ENCODE measurements at regions not wholly inside any gene's neighbourhood (a gene's known extent, or its start where the extent isn't known, plus 50 kb on each side); places are given as distances from the start of the nearest gene placed in this dataset.

DNA sequence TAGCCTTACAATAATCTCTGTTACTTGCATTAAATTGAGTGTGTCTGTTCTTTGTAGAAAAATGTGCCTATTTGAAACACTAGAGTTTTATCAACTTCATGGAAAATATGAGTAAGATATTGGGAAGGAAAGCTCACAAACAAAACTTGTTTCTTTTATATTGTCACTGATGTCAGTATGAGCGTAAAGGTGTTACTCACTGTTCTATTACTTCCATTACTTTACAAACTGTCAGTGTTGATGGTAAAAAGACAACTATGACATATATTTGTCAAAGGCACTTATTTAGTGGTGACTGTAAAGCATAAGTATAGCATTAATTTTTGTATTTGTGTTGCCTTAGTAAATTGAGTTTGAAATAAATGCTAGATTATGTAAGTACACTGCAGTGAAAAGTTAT, 193.7 kb upstream of the FLRT2 start:
- 95 to 98% methylated on average over 1 of the region's 1 CpG for WGBS, 2 donors
- TF ChIP-seq, protein P1, sequence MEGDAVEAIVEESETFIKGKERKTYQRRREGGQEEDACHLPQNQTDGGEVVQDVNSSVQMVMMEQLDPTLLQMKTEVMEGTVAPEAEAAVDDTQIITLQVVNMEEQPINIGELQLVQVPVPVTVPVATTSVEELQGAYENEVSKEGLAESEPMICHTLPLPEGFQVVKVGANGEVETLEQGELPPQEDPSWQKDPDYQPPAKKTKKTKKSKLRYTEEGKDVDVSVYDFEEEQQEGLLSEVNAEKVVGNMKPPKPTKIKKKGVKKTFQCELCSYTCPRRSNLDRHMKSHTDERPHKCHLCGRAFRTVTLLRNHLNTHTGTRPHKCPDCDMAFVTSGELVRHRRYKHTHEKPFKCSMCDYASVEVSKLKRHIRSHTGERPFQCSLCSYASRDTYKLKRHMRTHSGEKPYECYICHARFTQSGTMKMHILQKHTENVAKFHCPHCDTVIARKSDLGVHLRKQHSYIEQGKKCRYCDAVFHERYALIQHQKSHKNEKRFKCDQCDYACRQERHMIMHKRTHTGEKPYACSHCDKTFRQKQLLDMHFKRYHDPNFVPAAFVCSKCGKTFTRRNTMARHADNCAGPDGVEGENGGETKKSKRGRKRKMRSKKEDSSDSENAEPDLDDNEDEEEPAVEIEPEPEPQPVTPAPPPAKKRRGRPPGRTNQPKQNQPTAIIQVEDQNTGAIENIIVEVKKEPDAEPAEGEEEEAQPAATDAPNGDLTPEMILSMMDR (IDR thresholded peaks at IDR 0.05): no peak
- no peak for TF ChIP-seq POLR2A (IDR thresholded peaks at IDR 0.05)
- no peak overlapping the region for H3K4me3 ChIP-seq (ENCODE audit: low read depth, poor library complexity, severe bottlenecking)
- no peak for DNase-seq (ENCODE audit: low spot score in 2 of 2)
- intact Hi-C loops (cut with DNase I; ENCODE audit: low total_unique reads): no loop called here

DNA sequence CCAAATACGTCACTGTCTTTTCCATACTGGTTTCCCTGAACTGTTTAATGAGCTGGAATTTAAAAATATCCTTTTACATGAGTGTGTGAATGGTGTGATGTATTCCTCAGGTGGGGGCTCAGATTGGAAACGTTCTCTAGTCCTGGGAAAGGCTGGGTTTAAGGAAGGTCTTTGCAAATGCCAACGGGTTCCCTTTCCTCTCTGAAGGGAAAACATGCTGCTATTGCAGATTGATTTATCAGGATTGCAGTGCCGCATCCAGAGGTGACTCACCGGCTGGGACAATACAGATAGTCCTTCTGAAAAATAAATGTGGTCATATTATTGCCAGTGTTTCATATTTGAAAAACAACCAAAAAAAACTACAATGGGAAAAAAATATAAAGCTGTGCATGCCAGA, 193.1 kb upstream of the FLRT2 start:
- 47 to 61% methylated on average over 5 of the region's 5 CpGs for WGBS, 2 donors
- TF ChIP-seq, protein P1 (IDR thresholded peaks at IDR 0.05): no peak
- no peak for TF ChIP-seq POLR2A (IDR thresholded peaks at IDR 0.05)
- intact Hi-C loops (cut with DNase I; ENCODE audit: low total_unique reads): no loop called here
- no peak overlapping the region for H3K4me3 ChIP-seq (ENCODE audit: low read depth, poor library complexity, severe bottlenecking)
- peak in 1 of 2 donors; percentile 24 for DNase-seq (ENCODE audit: low spot score in 2 of 2)

DNA sequence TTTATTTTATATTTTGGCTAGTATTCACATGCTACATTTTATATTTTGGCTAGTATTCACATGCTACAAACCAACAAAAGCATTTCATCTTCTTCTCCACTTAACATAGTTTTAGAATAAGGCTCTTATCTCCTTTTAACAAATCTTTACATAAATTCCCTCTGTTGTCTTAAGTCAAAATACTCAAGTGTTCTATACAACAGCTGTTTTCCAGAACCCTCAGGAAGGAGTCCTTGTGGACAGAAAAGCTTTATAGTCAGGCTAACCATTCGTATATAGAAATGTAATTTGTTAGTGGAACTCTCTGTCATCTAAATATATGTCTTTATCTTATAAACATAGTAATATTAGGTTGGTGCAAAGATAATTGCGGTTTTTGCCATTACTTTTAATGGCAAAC, 191.0 kb upstream of the FLRT2 start:
- 80 to 81% methylated on average over 2 of the region's 2 CpGs for WGBS, 2 donors
- H3K4me3 ChIP-seq (ENCODE audit: low read depth, poor library complexity, severe bottlenecking): no peak overlapping the region
- intact Hi-C loops (cut with DNase I; ENCODE audit: low total_unique reads): no loop called here

DNA sequence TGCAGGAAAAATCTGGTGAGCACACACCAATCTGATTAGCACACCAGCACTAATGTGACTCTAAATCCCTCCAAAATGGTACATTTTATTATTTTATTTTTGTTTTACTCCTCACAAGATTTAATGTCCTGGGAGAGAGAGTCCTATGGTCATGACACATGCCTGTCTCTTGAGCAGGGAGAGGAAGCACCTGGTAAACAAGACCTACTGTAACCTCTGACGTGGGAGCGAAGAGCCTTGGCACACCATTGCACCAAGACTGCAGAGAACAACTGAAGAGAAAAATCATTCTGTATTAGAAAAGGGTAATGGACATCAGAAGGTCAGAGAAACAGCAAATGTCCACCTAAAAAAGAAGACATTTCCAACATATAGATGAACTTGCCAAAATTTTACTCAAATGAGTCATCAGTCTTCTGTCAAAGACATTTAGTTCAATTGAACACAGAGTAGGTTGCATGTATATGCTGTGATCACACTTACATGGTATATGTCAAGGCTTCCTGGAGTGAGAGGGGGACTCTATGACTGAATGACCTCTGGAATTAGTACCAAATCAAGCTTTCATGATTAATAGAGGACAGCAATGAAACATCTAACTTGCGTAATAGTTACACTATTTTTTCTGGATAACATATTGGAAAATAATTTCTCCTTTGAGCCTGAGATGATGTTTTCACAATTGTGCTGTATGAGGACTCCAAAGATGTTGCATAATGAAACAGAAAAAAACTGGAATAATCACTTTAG, 186.9 kb upstream of the FLRT2 start:
- no peak overlapping the region for H3K4me3 ChIP-seq (ENCODE audit: low read depth, poor library complexity, severe bottlenecking)
- WGBS, 2 donors: 75 to 77% methylated on average over 3 of the region's 3 CpGs
- intact Hi-C loops (cut with DNase I; ENCODE audit: low total_unique reads): no loop called here
- no peak for DNase-seq (ENCODE audit: low spot score in 2 of 2)
- TF ChIP-seq, protein P1 (IDR thresholded peaks at IDR 0.05): no peak
- no peak for TF ChIP-seq POLR2A (IDR thresholded peaks at IDR 0.05)

More for the DNA sequence above, 191.0 kb upstream of the FLRT2 start:
- DNase-seq (ENCODE audit: low spot score in 2 of 2): no peak
- TF ChIP-seq POLR2A (IDR thresholded peaks at IDR 0.05): no peak
- TF ChIP-seq, protein P1 (IDR thresholded peaks at IDR 0.05): no peak

DNA sequence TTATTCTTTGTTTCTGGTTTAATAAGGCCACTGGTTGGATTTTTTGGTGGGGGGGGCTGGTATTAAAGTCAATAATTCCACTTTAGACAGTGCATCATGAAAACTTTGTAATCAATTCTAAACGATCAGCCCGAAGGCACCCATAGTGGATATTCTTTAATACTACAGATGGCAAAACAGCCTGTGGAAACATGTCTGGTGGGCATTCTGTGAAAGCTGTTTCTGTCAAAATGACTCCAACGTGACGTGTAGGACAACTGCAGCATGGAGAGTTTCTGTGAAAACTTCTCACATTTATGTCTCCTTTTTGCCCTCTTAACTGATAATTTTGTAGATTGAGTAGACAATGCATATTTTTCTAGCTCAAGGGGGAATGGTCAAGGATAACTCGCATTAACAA, 185.8 kb upstream of the FLRT2 start:
- WGBS, 2 donors: 64 to 75% methylated on average over 5 of the region's 5 CpGs
- no peak overlapping the region for H3K4me3 ChIP-seq (ENCODE audit: low read depth, poor library complexity, severe bottlenecking)
- DNase-seq (ENCODE audit: low spot score in 2 of 2): no peak
- no peak for TF ChIP-seq POLR2A (IDR thresholded peaks at IDR 0.05)
- TF ChIP-seq, protein P1 (IDR thresholded peaks at IDR 0.05): no peak
- intact Hi-C loops (cut with DNase I; ENCODE audit: low total_unique reads): no loop called here
